ENCODE measurements at regions not wholly inside any gene's neighbourhood (a gene's known extent, or its start where the extent isn't known, plus 50 kb on each side); places are given as distances from the start of the nearest gene placed in this dataset.

- no peak for DNase-seq (ENCODE audit: low read depth)
- TF ChIP-seq CTCF (IDR thresholded peaks at IDR 0.05; ENCODE audit: low read length, missing control alignments): no peak
Measured at GRCh38 chr11:8858808-8859207, 52.2 kb upstream of the AKIP1 start.

More at GRCh38 chr11:8858808-8859207, 52.2 kb upstream of the AKIP1 start:
- H3K4me3 ChIP-seq (replicated peaks; ENCODE audit: low read depth, low read length): no peak overlapping the region

Measured in fibroblast of pulmonary artery (primary cell).